ENCODE measurements at regions not wholly inside any gene's neighbourhood (a gene's known extent, or its start where the extent isn't known, plus 50 kb on each side); places are given as distances from the start of the nearest gene placed in this dataset.

DNA sequence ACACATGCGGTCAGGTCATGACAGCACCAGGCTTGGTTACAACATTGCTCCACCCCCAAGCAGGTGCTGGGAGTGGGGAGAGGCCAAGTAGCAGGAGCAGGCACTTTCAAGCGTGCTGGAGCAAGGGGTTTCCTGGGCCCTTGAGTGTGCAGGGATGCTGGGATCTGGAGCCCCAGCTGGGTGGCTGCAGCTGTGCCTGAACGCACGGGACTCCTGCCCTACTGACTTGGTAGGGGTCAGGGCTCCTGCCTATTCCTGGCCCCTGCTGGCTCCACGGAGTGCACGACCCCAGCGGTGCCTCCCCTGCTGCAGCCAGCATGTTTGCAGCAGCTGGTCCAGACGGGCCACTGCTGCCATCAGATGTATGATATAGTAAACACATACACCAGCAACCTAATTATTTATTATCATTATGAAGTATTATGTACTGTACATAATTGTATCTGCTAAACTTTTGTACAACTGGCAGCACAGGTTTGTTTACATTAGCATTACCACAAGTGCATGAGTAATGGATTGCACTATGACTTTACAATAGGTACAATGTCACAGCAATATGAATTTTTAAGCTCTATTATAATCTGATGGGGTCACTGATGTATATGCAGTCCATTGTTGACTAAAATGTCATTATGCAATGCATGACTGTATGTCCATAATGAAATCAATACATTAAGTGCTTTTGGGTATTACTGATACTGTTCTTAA lies 620.6 kb downstream of the RAPGEF2 start:
- Histone ChIP-seq H3K9ac (ENCODE audit: insufficient read depth, low read depth, low read length) (no peak overlapping the region), H3K27ac (ENCODE audit: extremely low read length, insufficient read depth, low read length) (no peak overlapping the region), H3K4me1 (ENCODE audit: insufficient read depth, low read length) (no peaks in the 10 kb centered on the region), H3K27me3 (ENCODE audit: control insufficient read depth in 1 of 2, insufficient read depth in 2 of 2, low read length in 2 of 2) (no peaks in the 10 kb centered on the region), H2AFZ (ENCODE audit: low read length) (no peak overlapping the region), H3K36me3 (replicated peaks in 1 of 2; ENCODE audit: control insufficient read depth in 1 of 2, insufficient read depth in 2 of 2, low read length in 2 of 2) (no peaks in the 10 kb centered on the region), H4K20me1 (ENCODE audit: insufficient read depth, low read length) (no peaks in the 10 kb centered on the region), H3K4me3 (replicated peaks in 1 of 3; ENCODE audit: insufficient read depth in 1 of 3, low read depth in 2 of 3, low read length in 3 of 3) (no peak overlapping the region), H3K4me2 (ENCODE audit: low read depth, low read length) (no peak overlapping the region), H3K79me2 (ENCODE audit: insufficient read depth, low read length) (no peaks in the 10 kb centered on the region), H3K9me3 (ENCODE audit: low read length) (no peaks in the 10 kb centered on the region)
- no peak for ATAC-seq
- TF ChIP-seq ZSCAN21 (CRISPR knock-in tag; IDR thresholded peaks at IDR 0.05; ENCODE audit: borderline replicate concordance), result no peak
- no peak for TF ChIP-seq KDM1A (CRISPR knock-in tag; IDR thresholded peaks at IDR 0.05)
- DNase-seq (ENCODE audit: low spot score), result no peak
- WGBS (ENCODE audit: low lambda C conversion rate), result 0% methylated on average over 2 of the region's 8 CpGs
- BruUV-seq (replicated peaks), result no TSS peak
- in situ Hi-C loops (cut with HindIII; ENCODE audit: extremely low pct_ligation_motif_present, low pct_unique_long_range_greater_than_20kb) (no loop called here), intact Hi-C loops (cut with micrococcal nuclease; ENCODE audit: unreplicated experiment) (no loop called here)
- FAIRE-seq, result no peak
- POLR2A ChIA-PET, result no interaction called here
- CTCF ChIA-PET (ENCODE audit: low intra/inter-chr PET ratio, low total read pairs), result no interaction called here

DNA sequence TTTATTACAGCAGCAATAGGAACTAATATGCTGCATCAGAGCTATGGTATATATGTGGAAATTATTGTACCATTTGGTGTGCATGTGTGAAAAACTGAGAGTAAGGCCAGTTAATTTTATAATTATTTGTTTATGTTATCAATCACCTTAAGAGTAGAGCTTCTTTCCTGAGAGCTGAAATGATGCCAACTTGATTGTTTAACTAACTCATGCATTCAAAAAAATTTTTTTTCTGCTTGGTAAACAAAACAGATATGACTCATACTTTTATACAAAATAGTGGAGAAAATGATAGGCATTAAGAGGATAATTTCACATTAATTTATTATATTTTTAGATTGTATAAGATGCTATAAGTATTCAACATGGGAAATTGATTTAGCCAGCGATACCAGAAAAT lies 622.7 kb downstream of the RAPGEF2 start:
- no peak for ATAC-seq
- no peaks in the 10 kb centered on the region for H3K9me3 ChIP-seq (ENCODE audit: low read length)
- no peak overlapping the region for H2AFZ ChIP-seq (ENCODE audit: low read length)
- no peaks in the 10 kb centered on the region for H3K4me1 ChIP-seq (ENCODE audit: insufficient read depth, low read length)
- no TSS peak for BruUV-seq (replicated peaks)
- H3K36me3 ChIP-seq (replicated peaks in 1 of 2; ENCODE audit: control insufficient read depth in 1 of 2, insufficient read depth in 2 of 2, low read length in 2 of 2), result no peaks in the 10 kb centered on the region
- in situ Hi-C loops (cut with HindIII; ENCODE audit: extremely low pct_ligation_motif_present, low pct_unique_long_range_greater_than_20kb), result no loop called here
- ChIA-PET CTCF (ENCODE audit: low intra/inter-chr PET ratio, low total read pairs) (no interaction called here), POLR2A (no interaction called here)
- 8% methylated on average over 1 of the region's 1 CpG for WGBS (ENCODE audit: low lambda C conversion rate)
- DNase-seq (ENCODE audit: low spot score), result no peak
- intact Hi-C loops (cut with micrococcal nuclease; ENCODE audit: unreplicated experiment), result no loop called here
- H3K9ac ChIP-seq (ENCODE audit: insufficient read depth, low read depth, low read length), result no peak overlapping the region
- H3K27me3 ChIP-seq (ENCODE audit: control insufficient read depth in 1 of 2, insufficient read depth in 2 of 2, low read length in 2 of 2), result no peaks in the 10 kb centered on the region
- H3K4me2 ChIP-seq (ENCODE audit: low read depth, low read length), result no peak overlapping the region
- H3K27ac ChIP-seq (ENCODE audit: extremely low read length, insufficient read depth, low read length), result no peak overlapping the region
- no peak overlapping the region for H3K4me3 ChIP-seq (replicated peaks in 1 of 3; ENCODE audit: insufficient read depth in 1 of 3, low read depth in 2 of 3, low read length in 3 of 3)
- no peak for FAIRE-seq
- H4K20me1 ChIP-seq (ENCODE audit: insufficient read depth, low read length), result no peaks in the 10 kb centered on the region
- H3K79me2 ChIP-seq (ENCODE audit: insufficient read depth, low read length), result no peaks in the 10 kb centered on the region
- TF ChIP-seq ZNF510 (CRISPR knock-in tag; IDR thresholded peaks at IDR 0.05; ENCODE audit: low read depth) (no peak), NR1H2 (CRISPR knock-in tag; IDR thresholded peaks at IDR 0.05; ENCODE audit: borderline replicate concordance, low read depth) (no peak), PCBP1 (IDR thresholded peaks at IDR 0.05; ENCODE audit: borderline replicate concordance, low read depth, low read length) (no peak), ZNF644 (CRISPR knock-in tag; IDR thresholded peaks at IDR 0.05; ENCODE audit: low read depth) (no peak), MYC (CRISPR knock-in tag; IDR thresholded peaks at IDR 0.05; ENCODE audit: borderline replicate concordance) (no peak), ADNP (CRISPR knock-in tag; IDR thresholded peaks at IDR 0.05) (no peak), ZZZ3 (CRISPR knock-in tag; IDR thresholded peaks at IDR 0.05; ENCODE audit: borderline replicate concordance) (no peak), ZNF329 (CRISPR knock-in tag; IDR thresholded peaks at IDR 0.05; ENCODE audit: low read depth) (no peak), STAG1 (CRISPR knock-in tag; IDR thresholded peaks at IDR 0.05) (no peak), CCAR2 (optimal IDR thresholded peaks at IDR 0.05; ENCODE audit: low read depth, low read length) (no peak), CBX5 (CRISPR knock-in tag; IDR thresholded peaks at IDR 0.05; ENCODE audit: borderline replicate concordance) (no peak), USF2 (IDR thresholded peaks at IDR 0.05; ENCODE audit: low read depth, low read length) (no peak), USF2 (CRISPR knock-in tag; IDR thresholded peaks at IDR 0.05; ENCODE audit: borderline replicate concordance) (no peak), ZBTB8A (CRISPR knock-in tag; IDR thresholded peaks at IDR 0.05; ENCODE audit: borderline replicate concordance, low read depth) (no peak)
- TF ChIP-seq, protein P1, sequence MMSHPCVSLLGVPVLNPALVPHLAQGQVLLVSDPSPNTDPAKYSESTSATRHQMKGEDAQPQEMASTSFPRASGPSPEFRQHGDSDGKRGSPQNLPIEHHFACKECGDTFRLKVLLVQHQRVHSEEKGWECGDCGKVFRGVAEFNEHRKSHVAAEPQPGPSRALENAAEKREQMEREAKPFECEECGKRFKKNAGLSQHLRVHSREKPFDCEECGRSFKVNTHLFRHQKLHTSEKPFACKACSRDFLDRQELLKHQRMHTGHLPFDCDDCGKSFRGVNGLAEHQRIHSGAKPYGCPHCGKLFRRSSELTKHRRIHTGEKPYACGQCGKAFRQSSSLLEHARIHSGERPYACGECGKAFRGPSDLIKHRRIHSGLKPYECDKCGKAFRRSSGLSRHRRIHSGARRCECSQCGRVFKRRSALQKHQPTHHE (CRISPR knock-in tag; IDR thresholded peaks at IDR 0.05; ENCODE audit: borderline replicate concordance), result no peak
